GM12864 (cell line): ENCODE measurements at regions not wholly inside any gene's neighbourhood (a gene's known extent, or its start where the extent isn't known, plus 50 kb on each side); places are given as distances from the start of the nearest gene placed in this dataset.

ENCODE experiments used
- DNase-seq: peaks from one replicate; pipeline ENCODE4 v3.0.0-alpha.2; 2011; ENCODE audit warnings: low read depth
- H3K4me3 ChIP-seq: 2 replicates; pipeline ENCODE4 v1.5.1; 2011; ENCODE audit warnings: mild to moderate bottlenecking, low read depth, low read length, control low read depth
- TF ChIP-seq, protein P1 (sequence below): IDR thresholded peaks from 2 replicates; pipeline ENCODE4 v1.5.1; 2011; ENCODE audit warnings: low read depth, mild to moderate bottlenecking, moderate library complexity, low read length, control low read depth, inconsistent platforms; ENCODE audit errors: missing control alignments

DNA sequence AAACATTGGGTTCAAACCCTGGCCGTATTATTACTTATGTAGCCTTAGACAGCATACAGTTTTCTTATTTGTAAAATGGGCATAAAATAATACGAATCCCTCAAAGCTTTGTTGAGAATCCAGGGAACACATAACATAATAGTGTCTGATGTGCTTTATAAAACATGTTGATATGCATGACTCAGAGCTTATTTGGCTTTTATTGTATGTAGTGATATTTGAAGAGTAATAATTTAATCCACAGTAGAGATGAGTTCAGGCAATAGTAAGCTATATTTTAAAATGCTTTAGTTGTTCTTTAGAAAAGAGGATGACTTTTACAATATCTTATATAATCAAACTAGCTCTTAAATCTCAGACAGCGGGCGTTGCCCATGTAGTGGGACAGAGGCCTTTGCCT lies 176.4 kb downstream of the SIM1 start:
- no peak overlapping the region for H3K4me3 ChIP-seq
- TF ChIP-seq, protein P1, sequence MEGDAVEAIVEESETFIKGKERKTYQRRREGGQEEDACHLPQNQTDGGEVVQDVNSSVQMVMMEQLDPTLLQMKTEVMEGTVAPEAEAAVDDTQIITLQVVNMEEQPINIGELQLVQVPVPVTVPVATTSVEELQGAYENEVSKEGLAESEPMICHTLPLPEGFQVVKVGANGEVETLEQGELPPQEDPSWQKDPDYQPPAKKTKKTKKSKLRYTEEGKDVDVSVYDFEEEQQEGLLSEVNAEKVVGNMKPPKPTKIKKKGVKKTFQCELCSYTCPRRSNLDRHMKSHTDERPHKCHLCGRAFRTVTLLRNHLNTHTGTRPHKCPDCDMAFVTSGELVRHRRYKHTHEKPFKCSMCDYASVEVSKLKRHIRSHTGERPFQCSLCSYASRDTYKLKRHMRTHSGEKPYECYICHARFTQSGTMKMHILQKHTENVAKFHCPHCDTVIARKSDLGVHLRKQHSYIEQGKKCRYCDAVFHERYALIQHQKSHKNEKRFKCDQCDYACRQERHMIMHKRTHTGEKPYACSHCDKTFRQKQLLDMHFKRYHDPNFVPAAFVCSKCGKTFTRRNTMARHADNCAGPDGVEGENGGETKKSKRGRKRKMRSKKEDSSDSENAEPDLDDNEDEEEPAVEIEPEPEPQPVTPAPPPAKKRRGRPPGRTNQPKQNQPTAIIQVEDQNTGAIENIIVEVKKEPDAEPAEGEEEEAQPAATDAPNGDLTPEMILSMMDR = no peak
- no peak for DNase-seq

DNA sequence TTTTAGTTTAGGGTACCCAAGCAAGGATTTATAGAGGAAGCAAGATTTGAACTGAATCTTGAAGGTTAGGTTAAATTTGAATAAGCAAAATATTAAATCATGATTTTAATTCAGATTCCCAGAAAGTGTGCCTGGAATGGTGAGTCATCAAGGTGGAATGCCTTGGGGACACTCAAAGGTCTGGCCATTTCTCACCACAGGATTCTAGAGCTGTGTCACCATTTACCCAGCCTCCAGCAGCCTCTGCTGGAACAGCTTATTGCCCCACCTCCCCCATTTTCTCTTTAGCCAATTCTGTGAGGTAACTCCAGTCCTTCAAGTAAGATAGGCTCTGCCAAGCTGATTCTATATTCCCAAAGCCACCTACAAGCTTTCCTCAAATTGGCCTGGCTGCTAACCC lies 181.4 kb downstream of the SIM1 start:
- DNase-seq = no peak
- TF ChIP-seq, protein P1 = no peak
- no peak overlapping the region for H3K4me3 ChIP-seq

DNA sequence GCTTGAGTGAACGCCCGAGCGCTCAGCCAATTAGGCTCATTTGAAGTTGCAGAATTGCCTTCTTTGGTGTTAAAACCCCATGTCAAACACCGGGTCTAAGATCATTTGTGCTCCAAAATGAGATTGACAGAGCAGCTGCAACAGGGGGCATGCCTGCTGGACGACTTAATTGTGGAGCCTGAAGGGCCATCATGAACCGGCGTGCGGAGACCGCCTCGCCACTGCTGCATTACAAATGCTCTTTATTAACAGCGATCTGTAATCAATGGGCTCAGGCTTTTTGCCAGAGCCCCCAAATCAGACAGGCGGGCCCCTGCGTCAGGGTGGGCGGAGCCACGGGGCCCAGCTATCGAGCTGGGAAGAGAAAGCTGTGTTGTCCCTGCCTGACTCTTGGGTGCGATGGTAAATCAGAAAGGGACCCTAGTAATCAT lies 183.2 kb downstream of the SIM1 start:
- DNase-seq = no peak
- TF ChIP-seq, protein P1 = no peak
- no peak overlapping the region for H3K4me3 ChIP-seq

DNA sequence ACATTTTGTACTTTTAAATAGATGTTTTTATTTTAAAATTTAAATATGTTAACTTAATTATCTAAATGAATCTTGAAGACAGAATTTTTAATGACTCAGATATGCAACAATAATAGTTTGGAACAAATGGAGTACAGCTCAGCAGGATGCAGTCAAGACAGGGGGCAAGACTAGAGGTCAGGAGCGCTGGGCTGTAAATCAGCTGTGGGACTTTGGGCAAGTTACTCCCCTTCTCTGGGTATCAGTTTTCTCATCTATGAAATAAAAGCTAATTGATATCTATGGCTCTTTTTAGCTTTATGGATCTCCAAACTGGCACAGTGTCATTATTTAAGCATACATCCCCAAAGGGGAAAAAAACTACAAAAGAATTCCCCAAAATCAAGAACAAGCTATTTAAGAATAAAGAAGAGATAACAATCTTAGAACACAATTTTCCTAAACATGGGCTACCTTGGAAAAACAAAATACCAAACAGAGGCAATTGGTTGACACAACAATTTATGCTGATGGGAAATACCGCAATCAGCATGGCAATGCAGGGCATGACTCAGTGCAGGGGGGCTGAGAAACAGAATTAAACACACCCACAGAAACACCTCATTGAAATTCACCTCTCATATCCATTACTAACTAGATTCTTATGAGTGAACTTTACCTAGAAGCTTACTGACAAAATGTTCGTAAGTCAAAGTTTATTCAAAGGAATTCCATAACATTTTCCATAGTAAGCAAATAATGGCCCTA lies 188.2 kb downstream of the SIM1 start:
- TF ChIP-seq, protein P1 = no peak

DNA sequence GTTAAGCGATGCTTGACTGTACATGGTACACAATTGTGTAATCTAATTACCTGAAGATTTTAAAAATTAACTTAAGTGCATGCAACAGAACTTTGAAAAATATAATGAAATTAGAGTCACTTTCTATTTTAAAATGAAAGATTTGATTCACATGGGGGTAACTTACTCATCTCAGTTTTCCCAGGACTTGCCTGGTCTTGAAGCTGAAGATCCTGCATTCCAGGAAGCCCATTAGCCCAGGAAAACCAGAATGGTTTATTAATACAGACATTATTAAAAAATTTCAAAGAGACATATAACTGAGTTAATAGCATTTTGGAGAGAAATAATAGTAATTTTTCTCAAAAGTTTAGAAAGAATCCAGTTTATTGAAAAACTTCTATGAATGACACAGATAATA lies 190.6 kb downstream of the SIM1 start:
- H3K4me3 ChIP-seq = no peak overlapping the region
- TF ChIP-seq, protein P1 = no peak
- DNase-seq = no peak

More for the DNA sequence above, 188.2 kb downstream of the SIM1 start:
- no peak overlapping the region for H3K4me3 ChIP-seq
- DNase-seq = no peak

DNA sequence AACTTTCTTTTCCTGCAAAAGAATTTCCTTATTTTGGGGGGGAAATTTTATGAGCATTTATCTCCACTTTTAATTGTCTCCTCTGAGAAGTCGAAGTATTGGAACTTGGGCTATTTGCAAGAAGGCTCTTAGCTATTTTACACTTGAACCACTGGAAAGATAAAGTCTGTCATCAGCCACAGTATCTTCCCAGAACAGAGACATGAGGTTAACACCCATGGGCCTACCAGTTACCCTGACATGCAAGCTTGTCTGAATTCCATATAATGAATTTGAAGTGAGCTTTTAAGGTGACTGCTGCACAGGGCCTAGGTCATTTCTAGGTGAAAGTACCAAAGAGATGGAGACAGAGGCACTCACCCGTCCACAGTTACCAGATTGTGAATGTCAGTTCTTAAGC lies 193.1 kb downstream of the SIM1 start:
- TF ChIP-seq, protein P1 = no peak
- no peak overlapping the region for H3K4me3 ChIP-seq
- DNase-seq = no peak

DNA sequence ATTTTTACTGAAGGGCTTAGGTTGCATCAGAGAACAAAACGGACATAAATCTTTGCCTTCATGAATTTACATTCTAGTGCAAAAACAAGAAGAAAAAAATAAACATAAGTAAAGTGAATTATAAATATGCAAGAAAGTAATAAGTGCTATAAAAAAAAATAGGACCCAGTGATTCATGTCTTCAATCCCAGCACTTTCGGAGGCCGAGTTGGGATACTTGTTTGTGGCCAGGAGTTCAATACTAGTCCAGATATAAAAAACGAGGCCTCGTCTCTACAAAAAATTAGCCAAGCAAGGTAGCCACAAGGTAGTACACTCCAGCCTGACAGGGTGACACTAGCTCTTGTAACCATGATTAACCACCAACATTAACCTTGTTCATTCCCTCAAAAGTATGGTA lies 193.5 kb downstream of the SIM1 start:
- DNase-seq = no peak
- TF ChIP-seq, protein P1 = no peak
- H3K4me3 ChIP-seq = no peak overlapping the region
